ENCODE measurements at regions not wholly inside any gene's neighbourhood (a gene's known extent, or its start where the extent isn't known, plus 50 kb on each side); places are given as distances from the start of the nearest gene placed in this dataset.
A peak's percentile ranks its signal among the peaks of the same experiment; 100 is the strongest.
"Not testable (repeated sequence)": the region's sequence is repeated elsewhere in the genome, so short reads cannot be mapped to it uniquely, and the experiment has no call there.

GRCh38 chr1:212495766-212496494 is 63.2 kb downstream of the NENF start:
- no peak for DNase-seq (ENCODE audit: low spot score)

- DNase-seq (ENCODE audit: low spot score), result no peak
These were observed 64.0 kb downstream of the NENF start for GRCh38 chr1:212496682-212497081.

GRCh38 chr1:212497553-212497952 is 64.8 kb downstream of the NENF start:
- DNase-seq (ENCODE audit: low spot score), result no peak

- no peak for DNase-seq (ENCODE audit: low spot score)
These were observed 65.7 kb downstream of the NENF start for GRCh38 chr1:212498283-212499040.

GRCh38 chr1:212500351-212500750 is 67.6 kb downstream of the NENF start:
- no peak for DNase-seq (ENCODE audit: low spot score)

GRCh38 chr1:212500983-212501382 is 68.3 kb downstream of the NENF start:
- DNase-seq (ENCODE audit: low spot score), result no peak

GRCh38 chr1:212503714-212504113 is 71.0 kb downstream of the NENF start:
- DNase-seq (ENCODE audit: low spot score), result no peak

- DNase-seq (ENCODE audit: low spot score), result no peak
These were observed 71.6 kb downstream of the NENF start for GRCh38 chr1:212504171-212504803.

- DNase-seq (ENCODE audit: low spot score), result no peak
These were observed 73.9 kb downstream of the NENF start for GRCh38 chr1:212506666-212507065.

- DNase-seq (ENCODE audit: low spot score), result no peak
These were observed 74.6 kb downstream of the NENF start for GRCh38 chr1:212507369-212507768.

GRCh38 chr1:212512816-212513559 is 80.3 kb downstream of the NENF start:
- no peak for DNase-seq (ENCODE audit: low spot score)

GRCh38 chr1:212513586-212513985 is 80.9 kb downstream of the NENF start:
- no peak for DNase-seq (ENCODE audit: low spot score)

- peak; percentile 62 for DNase-seq (ENCODE audit: low spot score)
These were observed 81.4 kb downstream of the NENF start for GRCh38 chr1:212514056-212514614.

GRCh38 chr1:212514782-212515181 is 82.1 kb downstream of the NENF start:
- DNase-seq (ENCODE audit: low spot score), result no peak

- DNase-seq (ENCODE audit: low spot score), result no peak
These were observed 82.6 kb downstream of the NENF start for GRCh38 chr1:212515329-212515760.

- not testable (repeated sequence) for DNase-seq (ENCODE audit: low spot score)
These were observed 83.3 kb downstream of the NENF start for GRCh38 chr1:212516012-212516411.

- peak; percentile 89 for DNase-seq (ENCODE audit: low spot score)
These were observed 85.7 kb downstream of the NENF start for GRCh38 chr1:212518188-212519054.

GRCh38 chr1:212519131-212519530 is 86.4 kb downstream of the NENF start:
- DNase-seq (ENCODE audit: low spot score), result no peak

GRCh38 chr1:212520299-212520698 is 87.6 kb downstream of the NENF start:
- no peak for DNase-seq (ENCODE audit: low spot score)

- DNase-seq (ENCODE audit: low spot score), result no peak
These were observed 87.8 kb upstream of the ATF3 start for GRCh38 chr1:212520746-212521145.
